Activated CD4-positive, alpha-beta T cell treated with anti-CD3 and anti-CD28 coated beads, Interleukin-2, amount 10 ng/mL, durations not matched to agents 7 days and 5 days (primary cell): ENCODE measurements at regions not wholly inside any gene's neighbourhood (a gene's known extent, or its start where the extent isn't known, plus 50 kb on each side); places are given as distances from the start of the nearest gene placed in this dataset.
"Not testable (repeated sequence)": the region's sequence is repeated elsewhere in the genome, so short reads cannot be mapped to it uniquely, and the experiment has no call there.

ENCODE experiments used
- CTCF ChIA-PET: fragments of 350-600 bp; sonication (Branson Sonifier 250); formaldehyde crosslinking; loops from one replicate; lab custom pipeline; 2021; ENCODE audit warnings: antibody characterized with exemption; lab: Charles Lee
- POLR2A ChIA-PET: fragments of 350-600 bp; sonication (Branson Sonifier 250); formaldehyde crosslinking; loops from one replicate; lab custom pipeline; 2021; ENCODE audit warnings: antibody characterized with exemption; lab: Charles Lee
- DNase-seq: peaks from one replicate; pipeline ENCODE4 v3.0.0-alpha.2; 2020
- H3K27ac Mint-ChIP-seq: one replicate; pipeline ENCODE4 v1.8.0; 2021; ENCODE audit warnings: mild to moderate bottlenecking, moderate library complexity, mixed read lengths
- H3K27me3 Mint-ChIP-seq: one replicate; pipeline ENCODE4 v1.8.0; 2021; ENCODE audit warnings: mixed read lengths
- H3K36me3 Mint-ChIP-seq: one replicate; pipeline ENCODE4 v1.8.0; 2021; ENCODE audit warnings: low read depth, mixed read lengths
- H3K4me1 Mint-ChIP-seq: one replicate; pipeline ENCODE4 v1.8.0; 2021; ENCODE audit warnings: mixed read lengths
- H3K4me3 Mint-ChIP-seq: one replicate; pipeline ENCODE4 v1.8.0; 2021; ENCODE audit warnings: mild to moderate bottlenecking, moderate library complexity, mixed read lengths
- H3K9me3 Mint-ChIP-seq: one replicate; pipeline ENCODE4 v1.8.0; 2021; ENCODE audit warnings: mixed read lengths

DNA sequence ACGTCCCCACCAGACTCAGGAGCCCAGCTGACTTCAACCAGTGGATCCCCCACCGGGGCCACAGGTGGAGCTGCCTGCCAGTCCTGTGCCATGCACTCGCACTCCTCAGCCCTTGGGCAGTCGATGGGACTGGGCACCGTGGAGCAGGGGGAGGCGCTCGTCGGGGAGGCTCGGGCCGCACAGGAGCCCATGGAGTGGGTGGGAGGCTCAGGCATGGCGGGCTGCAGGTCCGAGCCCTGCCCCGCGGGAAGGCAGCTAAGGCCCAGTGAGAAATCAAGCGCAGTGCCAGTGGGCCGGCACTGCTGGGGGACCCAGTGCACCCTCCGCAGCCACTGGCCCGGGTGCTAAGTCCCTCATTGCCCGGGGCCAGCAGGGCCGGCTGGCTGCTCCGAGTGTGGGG, 52.3 kb upstream of the LRRC30 start:
- CTCF ChIA-PET, H3K36me3 Mint-ChIP-seq, POLR2A ChIA-PET, H3K9me3 Mint-ChIP-seq, H3K27ac Mint-ChIP-seq, H3K4me3 Mint-ChIP-seq, H3K27me3 Mint-ChIP-seq, DNase-seq, H3K4me1 Mint-ChIP-seq: not testable (repeated sequence)

DNA sequence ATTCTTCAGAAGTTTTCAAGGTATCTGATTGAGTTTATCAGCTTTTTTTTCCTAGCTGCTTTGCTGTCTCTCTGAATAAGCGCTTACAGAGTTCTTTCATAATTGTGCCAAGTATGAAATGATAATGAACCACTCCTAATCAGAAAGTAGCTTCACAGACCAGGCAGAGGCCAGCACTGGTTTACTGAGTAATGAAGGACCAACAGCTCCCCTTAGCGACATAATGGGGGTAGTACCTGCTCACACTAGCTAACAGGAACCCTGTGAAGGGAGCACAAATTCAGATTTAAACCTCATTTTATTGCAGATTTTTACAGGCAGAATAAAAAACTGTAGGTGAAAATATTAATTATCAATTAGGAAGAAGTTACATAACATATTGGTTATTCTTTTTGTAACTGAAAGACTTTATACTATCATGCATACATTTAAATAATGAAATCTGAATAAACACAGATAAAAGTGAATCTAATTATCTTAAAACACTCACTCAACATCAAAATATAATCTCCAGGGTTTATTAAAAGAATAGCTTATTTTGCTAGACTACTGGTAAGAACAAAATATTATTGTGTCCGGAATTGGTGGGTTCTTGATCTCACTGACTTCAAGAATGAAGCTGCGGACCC, 53.7 kb upstream of the LRRC30 start:
- no peak overlapping the region for H3K27ac Mint-ChIP-seq
- H3K4me1 Mint-ChIP-seq: no peaks in the 10 kb centered on the region
- no peak for DNase-seq
- POLR2A ChIA-PET: no interaction called here
- H3K4me3 Mint-ChIP-seq: no peak overlapping the region
- no peaks in the 10 kb centered on the region for H3K36me3 Mint-ChIP-seq
- H3K27me3 Mint-ChIP-seq: no peaks in the 10 kb centered on the region
- H3K9me3 Mint-ChIP-seq: no peaks in the 10 kb centered on the region
- CTCF ChIA-PET: no interaction called here

DNA sequence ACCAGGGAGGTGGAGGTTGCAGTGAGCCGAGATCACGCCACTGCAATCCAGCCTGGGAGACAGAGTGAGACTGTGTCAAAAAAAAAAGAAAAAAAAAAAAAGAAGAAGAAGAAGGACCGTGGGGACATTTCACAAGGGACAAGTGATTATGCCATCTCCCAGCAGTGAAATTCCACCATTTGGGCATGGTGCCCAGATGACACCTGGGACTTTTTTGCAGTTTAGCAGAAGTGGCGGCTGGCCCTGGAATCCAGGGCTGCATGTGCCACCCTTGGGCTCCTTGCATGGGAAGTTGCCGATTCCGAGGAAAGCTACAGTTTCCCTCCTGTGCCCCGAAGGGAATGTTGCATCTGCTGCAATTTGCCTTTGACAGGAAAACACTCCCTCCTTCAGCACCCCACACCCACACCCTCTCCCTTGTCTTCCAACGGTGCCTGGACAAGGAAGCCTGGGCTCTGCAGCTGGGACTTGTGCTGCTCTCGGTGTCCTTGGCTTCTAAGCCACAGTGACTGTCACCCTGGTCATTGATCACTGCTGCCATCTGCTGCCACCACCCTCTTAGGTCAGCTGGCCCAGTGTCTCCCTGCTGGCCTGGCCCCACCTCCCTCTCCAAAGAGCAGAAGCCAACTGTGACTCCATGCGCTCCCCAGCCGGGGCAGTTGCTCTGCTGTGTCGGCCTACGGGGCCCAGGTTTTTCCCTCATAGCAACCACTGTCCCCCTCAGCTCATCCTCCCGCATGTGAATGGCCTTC, 56.4 kb upstream of the LRRC30 start:
- H3K36me3 Mint-ChIP-seq: no peaks in the 10 kb centered on the region
- H3K4me1 Mint-ChIP-seq: no peaks in the 10 kb centered on the region
- POLR2A ChIA-PET: no interaction called here
- no peak for DNase-seq
- no peaks in the 10 kb centered on the region for H3K27me3 Mint-ChIP-seq
- no peaks in the 10 kb centered on the region for H3K9me3 Mint-ChIP-seq
- no peak overlapping the region for H3K27ac Mint-ChIP-seq
- H3K4me3 Mint-ChIP-seq: no peak overlapping the region
- CTCF ChIA-PET: no interaction called here

DNA sequence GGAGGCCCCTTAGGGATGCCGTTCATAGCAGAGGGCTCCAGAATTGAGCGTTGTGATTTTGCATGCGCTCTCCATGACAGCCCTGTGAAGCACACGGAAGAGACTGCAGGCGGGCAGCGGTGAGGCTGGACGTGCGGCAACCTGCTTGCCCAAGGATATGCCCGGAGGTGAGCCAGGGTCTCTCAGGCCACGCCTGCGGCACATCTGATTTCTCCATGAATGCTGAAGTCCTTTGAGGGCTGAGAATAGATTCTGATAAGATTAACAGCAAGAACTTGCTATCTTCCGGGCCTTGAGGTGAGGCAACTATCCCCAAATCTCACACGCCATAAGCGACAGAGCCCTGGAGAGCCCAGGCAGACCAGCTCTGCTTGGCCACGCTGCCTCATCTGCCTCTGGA, 55.6 kb upstream of the LAMA1 start:
- no peaks in the 10 kb centered on the region for H3K36me3 Mint-ChIP-seq
- no peak for DNase-seq
- H3K4me3 Mint-ChIP-seq: no peak overlapping the region
- no peaks in the 10 kb centered on the region for H3K4me1 Mint-ChIP-seq
- no peak overlapping the region for H3K27ac Mint-ChIP-seq
- ChIA-PET CTCF (no interaction called here), POLR2A (no interaction called here)
- no peaks in the 10 kb centered on the region for H3K9me3 Mint-ChIP-seq
- no peaks in the 10 kb centered on the region for H3K27me3 Mint-ChIP-seq

DNA sequence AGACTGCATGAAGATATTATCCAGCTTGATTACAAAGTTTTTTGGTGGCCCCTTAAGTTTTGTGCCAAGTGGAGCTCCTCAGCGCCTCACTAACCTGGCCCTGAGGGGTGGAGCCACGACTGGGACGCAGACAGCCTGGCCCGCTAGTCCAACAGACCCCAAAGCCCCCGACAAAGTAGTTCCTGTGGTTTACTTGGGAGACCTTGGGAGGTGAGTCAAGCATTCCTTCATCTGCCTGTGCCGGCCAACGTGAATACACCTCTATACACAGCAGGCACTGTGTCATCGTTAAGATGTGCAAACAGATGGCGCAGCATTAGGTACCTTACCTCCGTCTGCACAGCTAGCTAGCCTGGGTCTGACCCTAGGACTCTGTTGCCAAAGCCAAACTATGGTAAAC, 55.0 kb upstream of the LAMA1 start:
- no peaks in the 10 kb centered on the region for H3K4me1 Mint-ChIP-seq
- no peaks in the 10 kb centered on the region for H3K9me3 Mint-ChIP-seq
- ChIA-PET POLR2A (no interaction called here), CTCF (no interaction called here)
- no peak overlapping the region for H3K27ac Mint-ChIP-seq
- DNase-seq: no peak
- H3K27me3 Mint-ChIP-seq: no peaks in the 10 kb centered on the region
- no peak overlapping the region for H3K4me3 Mint-ChIP-seq
- no peaks in the 10 kb centered on the region for H3K36me3 Mint-ChIP-seq

DNA sequence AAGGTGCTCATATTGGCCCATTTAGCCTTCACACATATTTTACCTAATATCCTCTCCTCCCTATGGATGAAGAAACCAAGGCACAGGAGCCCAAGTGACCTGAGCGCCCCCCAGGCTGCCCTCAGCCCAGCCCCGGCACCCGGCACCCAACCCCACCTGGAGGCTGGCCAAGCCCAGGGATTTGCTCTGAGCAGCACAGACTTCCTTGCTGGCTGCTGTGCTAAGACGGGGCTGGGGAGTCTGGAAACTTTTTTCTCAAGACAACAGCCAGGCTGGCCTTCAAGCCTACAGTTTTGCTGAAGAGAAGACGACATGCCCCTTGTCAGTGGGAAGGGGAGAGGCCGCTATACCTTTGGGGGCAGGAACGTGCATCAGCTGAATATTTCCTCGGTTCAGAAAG, 52.7 kb upstream of the LAMA1 start:
- ChIA-PET POLR2A (no interaction called here), CTCF (no interaction called here)
- Mint-ChIP-seq H3K9me3 (no peaks in the 10 kb centered on the region), H3K4me3 (no peak overlapping the region), H3K27ac (no peak overlapping the region), H3K36me3 (no peaks in the 10 kb centered on the region), H3K4me1 (no peaks in the 10 kb centered on the region), H3K27me3 (no peaks in the 10 kb centered on the region)
- no peak for DNase-seq

DNA sequence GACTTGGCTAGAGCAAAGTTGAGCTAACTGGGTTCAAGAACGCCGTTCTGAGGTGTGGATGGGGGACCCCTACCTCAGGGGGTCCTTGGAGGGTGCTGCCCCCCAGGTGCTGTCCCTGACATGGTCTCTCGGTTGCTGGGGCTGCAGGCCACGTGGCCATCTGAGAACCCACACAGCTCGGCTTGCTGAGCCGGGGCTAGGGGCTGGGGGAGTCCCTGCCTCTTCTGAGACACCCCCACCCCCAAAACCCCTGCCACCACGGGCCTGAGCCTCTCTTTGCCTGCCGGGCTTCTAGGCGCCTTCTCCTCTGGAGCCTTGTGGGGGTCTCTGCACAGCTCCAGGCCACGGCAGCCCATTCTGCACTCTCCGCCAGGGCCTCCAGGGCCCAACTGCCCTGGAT, 52.0 kb upstream of the LAMA1 start:
- POLR2A ChIA-PET: no interaction called here
- no peaks in the 10 kb centered on the region for H3K4me1 Mint-ChIP-seq
- DNase-seq: no peak
- H3K4me3 Mint-ChIP-seq: no peak overlapping the region
- H3K36me3 Mint-ChIP-seq: no peaks in the 10 kb centered on the region
- no peaks in the 10 kb centered on the region for H3K27me3 Mint-ChIP-seq
- H3K9me3 Mint-ChIP-seq: no peaks in the 10 kb centered on the region
- no peak overlapping the region for H3K27ac Mint-ChIP-seq
- CTCF ChIA-PET: no interaction called here

DNA sequence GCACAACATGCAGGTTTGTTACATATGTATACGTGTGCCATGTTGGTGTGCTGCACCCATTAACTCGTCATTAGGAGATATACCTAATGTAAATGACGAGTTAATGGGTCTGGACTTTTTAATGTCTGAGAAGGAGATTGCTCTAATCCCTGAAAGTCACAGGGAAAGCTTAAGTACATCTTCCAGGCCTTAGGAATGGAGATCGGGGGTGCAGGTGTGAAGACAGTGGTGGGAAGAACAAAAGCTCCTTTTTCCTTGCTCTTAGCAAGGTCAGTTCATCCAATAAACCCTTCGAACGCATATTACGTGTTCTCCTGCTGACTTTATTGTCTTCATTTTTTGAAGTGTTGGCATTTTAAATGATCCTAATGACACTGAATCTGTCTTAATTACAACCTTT, 50.8 kb upstream of the LAMA1 start:
- ChIA-PET CTCF (interaction anchor here (0.5 kb wide), 1 partner anchor 609 kb away, joined by 3 read pairs; no protein-coding TSS in a partner anchor), POLR2A (no interaction called here)
- no peaks in the 10 kb centered on the region for H3K9me3 Mint-ChIP-seq
- H3K36me3 Mint-ChIP-seq: no peaks in the 10 kb centered on the region
- no peak overlapping the region for H3K27ac Mint-ChIP-seq
- H3K4me1 Mint-ChIP-seq: no peaks in the 10 kb centered on the region
- peaks cover 3% of the 10 kb centered on the region for H3K27me3 Mint-ChIP-seq
- H3K4me3 Mint-ChIP-seq: no peak overlapping the region
- DNase-seq: no peak
